ENCODE measurements at regions not wholly inside any gene's neighbourhood (a gene's known extent, or its start where the extent isn't known, plus 50 kb on each side); places are given as distances from the start of the nearest gene placed in this dataset.

- DNase-seq (ENCODE audit: low read depth), result no peak
Measured at GRCh38 chr13:72109863-72110262, 242.9 kb upstream of the DACH1 start.

- DNase-seq (ENCODE audit: low read depth), result no peak
Measured at GRCh38 chr13:72104656-72105180, 237.7 kb upstream of the DACH1 start.

- no peak for DNase-seq (ENCODE audit: low read depth)
Measured at GRCh38 chr13:72101768-72102400, 234.9 kb upstream of the DACH1 start.

- no peak for DNase-seq (ENCODE audit: low read depth)
Measured at GRCh38 chr13:72100339-72100738, 233.3 kb upstream of the DACH1 start.

- no peak for DNase-seq (ENCODE audit: low read depth)
Measured at GRCh38 chr13:72097568-72097967, 230.6 kb upstream of the DACH1 start.

GRCh38 chr13:72093262-72093661 is 226.3 kb upstream of the DACH1 start:
- no peak for DNase-seq (ENCODE audit: low read depth)

GRCh38 chr13:72074663-72075062 is 207.7 kb upstream of the DACH1 start:
- no peak for DNase-seq (ENCODE audit: low read depth)

GRCh38 chr13:72072261-72072660 is 205.3 kb upstream of the DACH1 start:
- DNase-seq (ENCODE audit: low read depth), result no peak

GRCh38 chr13:72071713-72072112 is 204.7 kb upstream of the DACH1 start:
- DNase-seq (ENCODE audit: low read depth), result no peak

GRCh38 chr13:72062566-72062965 is 195.6 kb upstream of the DACH1 start:
- no peak for DNase-seq (ENCODE audit: low read depth)

- no peak for DNase-seq (ENCODE audit: low read depth)
Measured at GRCh38 chr13:72061613-72062012, 194.6 kb upstream of the DACH1 start.

- no peak for DNase-seq (ENCODE audit: low read depth)
Measured at GRCh38 chr13:72050251-72050650, 183.2 kb upstream of the DACH1 start.

- DNase-seq (ENCODE audit: low read depth), result no peak
Measured at GRCh38 chr13:72043366-72043765, 176.4 kb upstream of the DACH1 start.

- DNase-seq (ENCODE audit: low read depth), result no peak
Measured at GRCh38 chr13:72041165-72041564, 174.2 kb upstream of the DACH1 start.

GRCh38 chr13:72039126-72039525 is 172.1 kb upstream of the DACH1 start:
- DNase-seq (ENCODE audit: low read depth), result no peak

- DNase-seq (ENCODE audit: low read depth), result no peak
Measured at GRCh38 chr13:72029981-72030380, 163.0 kb upstream of the DACH1 start.

GRCh38 chr13:72025836-72026235 is 158.8 kb upstream of the DACH1 start:
- no peak for DNase-seq (ENCODE audit: low read depth)

- DNase-seq (ENCODE audit: low read depth), result no peak
Measured at GRCh38 chr13:72023895-72024294, 156.9 kb upstream of the DACH1 start.

GRCh38 chr13:72005455-72005854 is 138.5 kb upstream of the DACH1 start:
- no peak for DNase-seq (ENCODE audit: low read depth)

- no peak for DNase-seq (ENCODE audit: low read depth)
Measured at GRCh38 chr13:72004784-72005374, 137.9 kb upstream of the DACH1 start.

GRCh38 chr13:72004246-72004645 is 137.2 kb upstream of the DACH1 start:
- no peak for DNase-seq (ENCODE audit: low read depth)

GRCh38 chr13:71998223-71998622 is 131.2 kb upstream of the DACH1 start:
- no peak for DNase-seq (ENCODE audit: low read depth)

- DNase-seq (ENCODE audit: low read depth), result no peak
Measured at GRCh38 chr13:71979616-71980015, 112.6 kb upstream of the DACH1 start.

- no peak for DNase-seq (ENCODE audit: low read depth)
Measured at GRCh38 chr13:71977028-71977427, 110.0 kb upstream of the DACH1 start.
